Prostate gland (tissue), 2 donors: ENCODE measurements at regions not wholly inside any gene's neighbourhood (a gene's known extent, or its start where the extent isn't known, plus 50 kb on each side); places are given as distances from the start of the nearest gene placed in this dataset.

Source experiments
- DNase-seq: peaks from one replicate; pipeline ENCODE4 v3.0.0-alpha.2; 2019; ENCODE audit warnings: low spot score
- H3K27ac ChIP-seq, 2 donors: fragments of 200-600 bp; sonication (generic); 2 replicates each; pipeline ENCODE4 v1.5.1; 2017 to 2019
- H3K27me3 ChIP-seq: fragments of 200-600 bp; sonication (generic); replicated peaks from 2 replicates; pipeline ENCODE4 v1.5.1; 2019; ENCODE audit not compliant: insufficient read depth
- H3K36me3 ChIP-seq, 2 donors: fragments of 200-600 bp; sonication (generic); 1 replicate in 1 of 2; 2 replicates in 1 of 2; pipeline versions ENCODE4 v1.5.1 to v1.8.1; 2017 to 2019
- H3K4me1 ChIP-seq: fragments of 200-600 bp; sonication (generic); replicated peaks from 2 replicates; pipeline ENCODE4 v1.5.1; 2019
- H3K4me3 ChIP-seq, 2 donors: fragments of 200-600 bp; sonication (generic); 2 replicates each; pipeline ENCODE4 v1.5.1; 2017 to 2019
- H3K9me3 ChIP-seq: fragments of 200-600 bp; sonication (generic); 2 replicates; pipeline ENCODE4 v1.5.1; 2017
- POLR2A ChIP-seq: fragments of 450-650 bp; IDR thresholded peaks from one replicate; pipeline ENCODE4 v1.6.1; 2016; ENCODE audit warnings: antibody characterized with exemption, mild to moderate bottlenecking
- POLR2AphosphoS5 ChIP-seq: sonication (generic); formaldehyde crosslinking; IDR thresholded peaks from one replicate; pipeline ENCODE4 v1.6.1; 2017; ENCODE audit warnings: antibody characterized with exemption
- whole genome bisulfite sequencing: methylation state at CpG from one replicate; pipeline ENCODE4 v1.1.5; 2018; 5-methylcytosine and 5-hydroxymethylcytosine counted together
- intact Hi-C: fragments of 100-400 bp; cut with DNase I; formaldehyde crosslinking; loops from one replicate; pipeline ENCODE4 v1.14.2; 2022
- TF ChIP-seq, protein P1 (sequence below), 4 experiments: fragments of 200-600 bp in 2 of 4; fragments of 450-650 bp in 2 of 4; sonication (generic) in 2 of 4; IDR thresholded peaks; 1 replicate in 3 of 4; 2 replicates in 1 of 4; pipeline ENCODE4 v1.5.1; 2016 to 2019; ENCODE audit warnings: antibody characterized with exemption in 4 of 4, mild to moderate bottlenecking in 2 of 4, moderate library complexity in 2 of 4

DNA sequence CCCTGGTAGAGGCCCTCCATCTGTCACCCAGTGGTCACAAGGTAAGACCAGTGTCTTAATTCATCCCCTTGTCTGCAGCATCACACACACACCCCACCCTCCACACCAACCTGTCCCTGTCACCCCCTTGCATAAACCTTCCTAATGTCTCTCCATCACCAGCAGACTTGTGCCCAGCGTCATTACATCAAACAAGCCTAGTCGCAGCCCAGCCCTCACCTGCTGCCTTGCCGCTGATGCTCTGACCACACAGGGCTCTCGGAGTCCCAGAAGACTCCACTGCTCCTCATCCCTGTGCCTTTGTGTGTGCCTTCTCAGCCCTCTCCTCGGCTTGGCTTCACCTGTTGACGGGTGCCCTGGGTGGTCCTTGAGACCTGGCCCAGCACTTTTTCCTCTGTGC, 171.2 kb downstream of the GLI2 start:
- Histone ChIP-seq H3K27me3 (no peaks in the 10 kb centered on the region), H3K9me3 (no peaks in the 10 kb centered on the region), H3K4me1 (no peaks in the 10 kb centered on the region), H3K36me3 (no peaks in the 10 kb centered on the region), H3K4me3 (no peak overlapping the region), H3K27ac (no peak overlapping the region)
- DNase-seq: no peak
- over 99% methylated on average over 6 of the region's 6 CpGs for WGBS
- intact Hi-C loops: no loop called here
- TF ChIP-seq POLR2AphosphoS5 (no peak), POLR2A (no peak)
- TF ChIP-seq, protein P1, sequence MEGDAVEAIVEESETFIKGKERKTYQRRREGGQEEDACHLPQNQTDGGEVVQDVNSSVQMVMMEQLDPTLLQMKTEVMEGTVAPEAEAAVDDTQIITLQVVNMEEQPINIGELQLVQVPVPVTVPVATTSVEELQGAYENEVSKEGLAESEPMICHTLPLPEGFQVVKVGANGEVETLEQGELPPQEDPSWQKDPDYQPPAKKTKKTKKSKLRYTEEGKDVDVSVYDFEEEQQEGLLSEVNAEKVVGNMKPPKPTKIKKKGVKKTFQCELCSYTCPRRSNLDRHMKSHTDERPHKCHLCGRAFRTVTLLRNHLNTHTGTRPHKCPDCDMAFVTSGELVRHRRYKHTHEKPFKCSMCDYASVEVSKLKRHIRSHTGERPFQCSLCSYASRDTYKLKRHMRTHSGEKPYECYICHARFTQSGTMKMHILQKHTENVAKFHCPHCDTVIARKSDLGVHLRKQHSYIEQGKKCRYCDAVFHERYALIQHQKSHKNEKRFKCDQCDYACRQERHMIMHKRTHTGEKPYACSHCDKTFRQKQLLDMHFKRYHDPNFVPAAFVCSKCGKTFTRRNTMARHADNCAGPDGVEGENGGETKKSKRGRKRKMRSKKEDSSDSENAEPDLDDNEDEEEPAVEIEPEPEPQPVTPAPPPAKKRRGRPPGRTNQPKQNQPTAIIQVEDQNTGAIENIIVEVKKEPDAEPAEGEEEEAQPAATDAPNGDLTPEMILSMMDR (IDR thresholded peaks at IDR 0.05): no peak

DNA sequence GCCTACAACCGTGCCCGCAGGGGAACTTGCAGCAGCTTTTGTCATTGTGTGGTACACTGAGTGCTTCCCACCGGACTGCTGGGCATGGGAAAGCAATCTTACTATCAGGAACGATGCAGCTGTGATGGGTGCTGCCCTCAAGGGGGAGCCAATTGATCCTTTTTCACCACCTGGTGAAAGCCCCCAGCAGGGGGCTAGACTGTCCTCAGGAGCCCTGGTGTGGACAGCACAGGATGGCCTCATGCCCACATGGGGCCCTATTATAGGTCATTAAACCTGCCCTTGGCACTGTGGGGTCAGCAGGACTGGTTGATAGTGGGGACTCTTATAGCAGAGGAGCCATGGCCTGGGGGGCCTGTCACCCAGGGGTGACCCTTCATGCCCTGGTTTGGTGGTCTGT, 172.2 kb downstream of the GLI2 start:
- Histone ChIP-seq H3K4me3 (no peak overlapping the region), H3K36me3 (no peaks in the 10 kb centered on the region), H3K27ac (no peak overlapping the region), H3K4me1 (no peaks in the 10 kb centered on the region), H3K9me3 (no peaks in the 10 kb centered on the region), H3K27me3 (no peaks in the 10 kb centered on the region)
- intact Hi-C loops: no loop called here
- TF ChIP-seq POLR2A: no peak
- TF ChIP-seq, protein P1 (IDR thresholded peaks at IDR 0.05): no peak
- no peak for TF ChIP-seq POLR2AphosphoS5
- 94% methylated on average over 4 of the region's 4 CpGs for WGBS
- DNase-seq: no peak

GRCh38 chr2:120908314-120908975, 172.8 kb downstream of the GLI2 start:
- TF ChIP-seq POLR2A (no peak), POLR2AphosphoS5 (no peak)
- TF ChIP-seq, protein P1 (IDR thresholded peaks at IDR 0.05): no peak
- Histone ChIP-seq H3K4me1 (no peaks in the 10 kb centered on the region), H3K4me3 (no peak overlapping the region), H3K36me3 (no peaks in the 10 kb centered on the region), H3K27me3 (no peaks in the 10 kb centered on the region), H3K27ac (no peak overlapping the region), H3K9me3 (no peaks in the 10 kb centered on the region)
- 86% methylated on average over 5 of the region's 5 CpGs for WGBS
- no peak for DNase-seq
- intact Hi-C loops: no loop called here

DNA sequence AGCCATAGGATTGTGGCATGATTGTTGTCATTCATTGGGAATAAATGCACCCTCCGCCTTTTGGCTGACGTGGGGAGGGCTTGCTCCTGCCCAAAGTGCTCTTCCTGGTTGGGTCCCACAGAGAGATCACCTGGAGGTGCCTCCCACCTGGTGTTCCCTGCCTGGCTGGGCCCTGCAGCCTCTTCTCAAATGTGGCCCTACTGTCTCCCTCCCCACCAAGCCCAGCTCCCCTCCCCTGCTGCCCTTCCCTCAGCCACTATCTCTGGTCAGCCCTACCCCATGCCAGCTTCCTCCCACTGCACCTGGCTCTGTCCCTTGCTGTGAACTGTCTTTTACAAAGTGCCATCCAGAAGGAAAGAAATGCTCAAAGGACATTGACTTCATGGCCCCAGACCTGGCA, 173.4 kb downstream of the GLI2 start:
- no peaks in the 10 kb centered on the region for H3K4me1 ChIP-seq
- intact Hi-C loops: no loop called here
- no peak overlapping the region for H3K27ac ChIP-seq

GRCh38 chr2:120910164-120910563, 174.5 kb downstream of the GLI2 start:
- H3K27me3 ChIP-seq: no peaks in the 10 kb centered on the region
- intact Hi-C loops: no loop called here
- H3K27ac ChIP-seq: no peak overlapping the region

More for the DNA sequence above, 173.4 kb downstream of the GLI2 start:
- Histone ChIP-seq H3K9me3 (no peaks in the 10 kb centered on the region), H3K27me3 (no peaks in the 10 kb centered on the region), H3K36me3 (no peaks in the 10 kb centered on the region), H3K4me3 (no peak overlapping the region)
- TF ChIP-seq POLR2AphosphoS5 (no peak), POLR2A (no peak)
- TF ChIP-seq, protein P1 (IDR thresholded peaks at IDR 0.05): no peak
- WGBS: 89% methylated on average over 2 of the region's 2 CpGs
- DNase-seq: no peak

More at GRCh38 chr2:120910164-120910563, 174.5 kb downstream of the GLI2 start:
- Histone ChIP-seq H3K4me3 (no peak overlapping the region), H3K9me3 (no peaks in the 10 kb centered on the region), H3K4me1 (no peaks in the 10 kb centered on the region), H3K36me3 (no peaks in the 10 kb centered on the region)
- DNase-seq: no peak
- WGBS: 98% methylated on average over 5 of the region's 5 CpGs
- TF ChIP-seq POLR2AphosphoS5: no peak
- TF ChIP-seq POLR2A: no peak
- TF ChIP-seq, protein P1 (IDR thresholded peaks at IDR 0.05): no peak
